ENCODE measurements at regions not wholly inside any gene's neighbourhood (a gene's known extent, or its start where the extent isn't known, plus 50 kb on each side); places are given as distances from the start of the nearest gene placed in this dataset.

DNA sequence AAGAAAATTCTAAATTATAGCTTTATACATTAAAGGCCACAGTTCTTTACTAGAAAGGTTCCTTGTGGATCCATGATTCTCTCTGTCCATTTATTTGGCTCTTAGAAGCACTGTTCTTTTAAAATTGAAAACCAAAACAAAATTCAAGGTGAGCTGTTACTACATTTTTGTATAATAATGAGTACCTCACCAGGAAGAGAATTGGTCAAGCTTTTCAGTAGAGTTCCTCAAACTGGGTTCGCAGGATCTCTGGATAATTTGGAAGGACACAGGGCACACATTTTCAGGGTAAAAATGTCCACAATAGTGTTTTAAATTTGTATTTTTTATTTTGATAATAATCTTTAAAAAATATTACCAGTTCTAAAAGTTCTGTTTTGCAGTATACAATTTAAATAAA is 93.0 kb downstream of the PPP1R3A start:
- no peak for DNase-seq (ENCODE audit: low read depth in 1 of 2, low spot score in 1 of 2)

DNA sequence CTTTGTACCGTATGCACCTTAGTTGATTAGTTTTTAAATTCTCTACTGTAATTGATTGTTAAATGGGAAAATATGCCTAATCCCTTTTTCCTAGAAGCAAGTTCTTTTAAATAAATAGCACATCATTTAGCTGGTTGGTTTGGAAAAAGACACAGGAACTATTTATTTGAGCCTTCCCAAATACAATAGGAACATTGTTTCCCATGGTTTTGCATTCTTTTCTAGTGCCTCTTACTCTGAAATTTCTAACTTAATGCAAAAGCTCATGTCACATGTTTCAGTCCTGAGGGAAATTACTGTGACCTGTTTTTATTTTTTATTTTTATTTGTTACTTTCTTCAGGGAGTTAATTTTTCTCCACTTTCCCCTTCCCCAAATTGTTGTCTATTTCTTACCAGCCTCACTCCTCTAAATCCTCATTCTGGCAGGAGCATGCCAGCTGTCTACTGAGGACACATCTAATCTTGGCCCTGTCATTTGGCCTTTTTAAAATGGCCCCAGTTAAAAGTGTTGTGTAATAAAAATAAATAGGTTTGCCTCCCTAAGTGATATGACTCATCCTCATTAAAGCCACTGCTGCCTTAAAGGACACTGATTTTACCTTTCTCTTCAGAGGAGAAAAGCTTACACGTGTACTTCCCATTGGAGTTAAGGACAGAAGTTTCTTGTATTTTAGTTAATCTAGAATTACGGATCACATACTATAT is 94.5 kb downstream of the PPP1R3A start:
- DNase-seq (ENCODE audit: low read depth in 1 of 2, low spot score in 1 of 2), result no peak

DNA sequence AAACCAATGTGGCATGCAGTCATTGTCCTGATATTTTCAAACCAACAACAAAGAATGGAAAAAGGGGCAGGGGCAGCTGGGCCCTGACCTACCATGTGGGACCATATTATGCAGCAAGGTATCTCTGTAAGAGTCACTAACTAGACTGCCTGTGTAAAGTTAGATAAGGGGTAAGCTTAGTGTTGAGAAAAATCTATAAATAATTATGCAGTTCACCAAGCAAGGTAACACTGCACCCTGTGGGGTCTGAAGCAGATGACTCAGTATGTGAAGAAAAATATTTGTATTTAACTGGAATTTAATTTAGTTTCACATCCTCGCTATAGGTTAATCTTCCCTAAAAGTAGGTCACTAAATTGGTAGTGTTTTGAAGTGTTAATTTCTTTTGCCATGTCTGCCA is 99.3 kb downstream of the PPP1R3A start:
- DNase-seq (ENCODE audit: low read depth in 1 of 2, low spot score in 1 of 2), result no peak

DNA sequence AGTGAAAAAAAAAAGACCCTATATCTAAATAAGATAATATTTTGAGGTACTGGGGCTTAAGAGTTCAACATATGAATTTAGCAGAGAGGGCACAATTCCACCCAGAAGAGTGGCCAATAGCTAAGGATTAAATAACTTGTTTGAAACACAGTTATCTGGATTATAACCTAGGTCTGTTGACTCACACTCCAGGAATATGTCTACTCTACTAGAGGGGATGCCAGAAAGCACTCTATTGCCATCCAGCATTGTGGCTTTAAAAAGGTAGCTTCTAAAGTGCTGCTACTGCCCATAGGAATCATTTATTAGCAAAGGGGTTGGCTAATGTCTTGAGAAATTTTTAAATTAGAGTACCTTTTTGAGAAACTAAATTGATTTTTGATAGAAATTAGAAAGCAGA is 102.2 kb downstream of the PPP1R3A start:
- no peak for DNase-seq (ENCODE audit: low read depth in 1 of 2, low spot score in 1 of 2)

DNA sequence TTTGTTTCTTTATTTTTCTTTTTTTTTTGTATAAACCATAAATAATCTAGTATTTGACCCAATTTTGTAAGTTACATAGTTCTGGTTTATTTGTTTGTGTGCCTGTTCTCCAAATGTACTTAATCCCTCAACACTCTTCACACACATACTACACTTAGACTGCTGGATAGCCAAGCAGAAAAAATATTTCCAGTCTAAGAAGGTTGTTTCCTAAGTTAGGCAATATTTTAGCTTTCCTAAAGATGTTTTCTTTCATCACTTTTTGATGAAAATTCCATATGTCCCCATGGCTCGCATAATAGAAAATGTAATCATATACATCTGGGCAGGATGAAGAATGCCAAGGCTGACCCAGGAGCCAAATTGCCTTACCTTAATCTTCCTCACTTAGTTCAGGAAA is 105.3 kb downstream of the PPP1R3A start:
- no peak for DNase-seq (ENCODE audit: low read depth in 1 of 2, low spot score in 1 of 2)

DNA sequence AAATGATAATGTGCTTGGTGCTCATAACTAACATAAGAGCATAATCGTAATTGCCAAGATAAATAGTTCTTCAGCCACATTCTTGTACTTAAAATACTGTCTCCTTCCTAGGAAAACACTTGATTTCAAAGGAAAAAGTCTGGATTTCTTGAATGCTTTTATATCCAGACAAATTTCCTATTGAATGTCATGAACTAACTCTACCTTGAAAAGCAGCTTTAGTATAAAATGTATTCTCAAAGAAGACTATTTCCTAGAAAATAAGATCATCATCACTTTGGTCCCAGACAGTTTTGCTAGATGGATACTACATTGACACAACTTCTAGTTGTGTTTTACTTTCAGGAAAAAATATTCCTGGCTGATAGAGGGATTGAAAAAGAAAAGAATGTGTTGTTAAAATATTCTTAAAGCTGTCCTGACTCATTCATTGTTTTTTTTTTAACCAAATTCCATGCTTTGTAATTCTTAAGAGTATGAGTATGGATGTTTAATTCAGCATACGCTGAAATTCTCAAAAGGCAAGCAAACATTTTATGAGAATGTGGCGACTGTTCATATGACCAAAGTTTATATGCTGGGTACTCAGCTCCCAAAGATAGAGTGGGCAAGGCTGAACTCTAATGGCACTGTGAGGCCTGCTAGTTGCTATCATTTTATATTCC is 106.1 kb downstream of the PPP1R3A start:
- no peak for DNase-seq (ENCODE audit: low read depth in 1 of 2, low spot score in 1 of 2)

DNA sequence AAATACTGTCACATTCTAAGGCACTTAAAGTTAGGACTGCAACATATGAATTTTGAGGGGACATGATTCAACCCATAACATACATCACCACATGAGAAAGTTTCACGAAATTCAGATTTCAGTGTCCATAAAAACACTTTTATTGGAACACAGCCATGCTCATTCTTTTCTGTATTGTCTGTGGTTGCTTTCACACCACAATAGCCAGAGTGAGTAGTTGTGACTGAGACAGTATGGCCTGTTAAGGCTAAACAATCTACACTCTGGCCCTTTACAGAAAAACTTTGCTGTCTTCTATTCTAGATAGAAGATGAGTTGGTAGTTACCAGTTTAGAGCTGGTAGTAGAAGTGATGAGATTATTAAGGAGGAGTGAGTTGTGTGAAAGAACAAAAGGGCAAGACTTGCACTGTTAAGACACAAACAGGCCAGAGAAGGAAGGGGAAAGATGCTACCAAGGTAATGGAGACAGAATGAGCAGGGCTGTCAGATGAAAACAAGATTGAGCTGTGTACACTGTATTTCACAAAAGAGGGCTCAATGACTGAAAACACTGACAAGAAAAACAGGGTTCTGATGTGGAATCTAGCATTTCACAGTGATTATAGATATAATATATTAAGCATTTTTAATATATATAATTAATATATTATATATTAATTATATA is 108.6 kb downstream of the PPP1R3A start:
- DNase-seq (ENCODE audit: low read depth in 1 of 2, low spot score in 1 of 2), result no peak

DNA sequence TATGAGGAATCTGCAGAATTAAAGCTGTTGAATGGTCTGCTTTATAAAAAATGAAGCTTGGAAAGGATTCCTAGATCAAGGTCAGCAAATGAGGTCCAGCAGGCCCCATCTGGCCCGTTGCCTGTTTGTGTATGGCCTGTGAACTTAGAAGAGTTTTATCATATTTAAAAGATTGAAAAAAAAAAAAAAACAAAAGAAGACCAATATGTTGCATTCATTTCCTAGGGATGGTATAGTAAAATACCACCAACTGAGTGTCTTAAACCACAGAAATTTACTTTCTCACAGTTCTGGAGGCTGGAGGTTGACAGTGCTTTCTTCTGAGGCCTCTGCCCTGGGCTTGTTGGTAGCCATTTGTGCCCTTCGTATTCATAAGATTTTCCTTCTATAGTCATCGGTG is 109.2 kb downstream of the PPP1R3A start:
- no peak for DNase-seq (ENCODE audit: low read depth in 1 of 2, low spot score in 1 of 2)

DNA sequence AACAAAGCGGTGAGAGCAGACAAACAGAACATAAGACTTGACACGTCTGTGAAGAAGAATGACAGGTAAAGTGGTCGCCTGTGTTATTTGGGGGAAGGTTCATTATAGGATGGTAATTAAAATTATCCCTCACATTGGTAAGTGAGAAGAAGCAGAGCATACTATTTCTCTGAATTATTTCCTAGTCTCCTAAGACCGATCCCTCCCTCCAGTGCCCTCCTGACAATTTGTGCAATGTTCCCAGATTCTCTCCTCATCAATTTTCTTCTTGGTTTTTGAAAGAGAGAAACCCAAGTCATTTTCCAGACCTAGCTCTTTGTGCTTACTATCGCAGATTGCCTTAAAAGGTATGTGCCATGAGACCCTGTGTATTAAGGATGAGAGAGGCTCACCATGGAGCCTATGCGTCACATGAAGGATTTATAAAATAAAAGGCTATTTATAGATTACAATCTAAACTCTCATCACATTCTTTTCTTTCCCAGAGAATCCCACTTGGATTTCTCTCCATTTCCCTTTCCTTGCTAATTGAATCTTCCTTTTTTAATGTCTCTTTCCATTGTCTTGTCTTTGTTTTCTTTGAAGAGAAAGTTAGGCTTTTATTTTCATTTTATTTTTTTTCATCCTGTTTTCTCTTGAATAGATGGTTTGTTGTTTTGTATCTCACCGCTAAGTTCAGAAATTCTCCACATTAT is 112.0 kb downstream of the PPP1R3A start:
- no peak for DNase-seq (ENCODE audit: low read depth in 1 of 2, low spot score in 1 of 2)

DNA sequence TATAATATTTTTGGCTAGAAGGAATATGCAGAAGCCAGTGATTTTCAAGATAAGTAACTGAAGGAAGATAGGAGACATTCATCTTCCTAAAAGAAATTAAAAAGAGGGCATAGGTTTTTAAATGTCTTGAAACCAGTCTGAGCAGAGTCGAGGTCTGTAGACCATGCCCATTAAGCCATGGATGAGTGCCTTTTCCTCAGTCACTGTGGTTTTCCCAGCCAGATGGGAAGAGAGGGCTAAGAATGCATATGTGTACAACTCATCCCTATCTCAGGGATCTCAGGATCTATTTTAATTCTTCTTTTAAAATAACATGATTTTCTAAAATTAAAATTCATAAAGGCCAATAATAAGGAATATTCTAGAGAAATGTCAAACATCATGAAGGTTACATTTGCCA is 112.8 kb downstream of the PPP1R3A start:
- DNase-seq (ENCODE audit: low read depth in 1 of 2, low spot score in 1 of 2), result no peak

DNA sequence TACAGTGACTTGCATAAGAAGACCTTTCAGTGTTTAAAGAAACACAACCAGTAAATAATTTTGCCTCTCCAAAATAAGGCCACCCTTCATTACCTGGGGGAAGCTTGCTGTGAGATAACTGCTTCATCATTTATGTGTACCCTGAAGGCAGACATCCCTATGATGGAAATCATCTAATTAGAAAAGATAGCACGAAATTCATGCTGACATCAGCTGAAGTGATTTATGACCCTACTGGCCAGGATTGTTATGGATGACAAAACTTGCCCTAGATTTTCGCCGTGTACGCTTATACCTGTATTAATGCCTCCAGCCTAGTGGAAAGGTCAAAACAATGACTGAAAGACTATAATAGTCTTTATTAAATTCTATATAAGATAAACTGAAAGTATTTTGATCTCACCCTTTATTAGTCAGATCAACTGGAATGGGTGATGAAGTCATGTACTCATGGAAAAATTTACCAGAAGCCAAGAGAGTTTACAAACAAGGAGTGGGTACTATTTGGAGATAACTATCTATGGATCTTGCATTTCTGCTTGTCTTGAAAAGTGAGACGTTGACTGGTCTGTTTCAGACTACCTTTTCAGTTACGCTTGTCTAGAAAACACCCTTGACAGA is 114.2 kb downstream of the PPP1R3A start:
- DNase-seq (ENCODE audit: low read depth in 1 of 2, low spot score in 1 of 2), result no peak

DNA sequence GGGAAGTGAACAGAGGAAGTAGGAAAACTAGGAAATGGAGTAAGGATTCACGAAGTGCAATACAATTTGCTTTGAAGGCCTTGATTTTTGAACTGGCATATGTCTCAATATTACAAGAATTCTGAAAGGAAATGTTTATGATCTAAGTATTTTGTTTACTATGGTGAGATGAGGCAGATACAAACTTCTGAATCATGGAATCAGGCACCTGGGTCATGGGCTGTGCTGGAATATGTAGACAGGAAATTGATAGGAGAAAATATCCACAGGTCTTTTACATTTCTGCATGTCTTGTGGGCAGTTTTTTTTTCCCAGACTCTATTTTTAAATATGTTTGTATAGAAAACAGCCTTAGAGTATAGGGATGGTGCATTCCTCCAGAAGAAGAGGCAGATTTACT is 117.1 kb downstream of the PPP1R3A start:
- DNase-seq (ENCODE audit: low read depth in 1 of 2, low spot score in 1 of 2), result no peak

DNA sequence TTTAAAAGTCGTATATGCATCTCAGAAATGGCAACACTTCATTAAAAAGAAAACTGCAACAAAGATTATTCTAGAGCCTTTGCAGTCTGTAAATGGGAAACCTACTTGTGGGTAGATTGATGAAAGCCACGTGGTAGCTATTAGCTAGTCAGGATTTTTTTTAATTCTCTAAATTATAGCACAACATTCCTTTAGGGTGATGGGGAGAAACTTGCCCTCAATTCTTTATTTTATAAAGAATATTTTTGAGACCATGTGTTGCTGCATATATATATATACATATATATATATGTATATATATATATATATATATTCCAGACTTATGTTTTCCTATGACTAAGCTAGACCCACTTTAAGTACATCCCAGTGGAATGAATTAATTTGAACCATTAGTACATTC is 118.0 kb downstream of the PPP1R3A start:
- no peak for DNase-seq (ENCODE audit: low read depth in 1 of 2, low spot score in 1 of 2)

DNA sequence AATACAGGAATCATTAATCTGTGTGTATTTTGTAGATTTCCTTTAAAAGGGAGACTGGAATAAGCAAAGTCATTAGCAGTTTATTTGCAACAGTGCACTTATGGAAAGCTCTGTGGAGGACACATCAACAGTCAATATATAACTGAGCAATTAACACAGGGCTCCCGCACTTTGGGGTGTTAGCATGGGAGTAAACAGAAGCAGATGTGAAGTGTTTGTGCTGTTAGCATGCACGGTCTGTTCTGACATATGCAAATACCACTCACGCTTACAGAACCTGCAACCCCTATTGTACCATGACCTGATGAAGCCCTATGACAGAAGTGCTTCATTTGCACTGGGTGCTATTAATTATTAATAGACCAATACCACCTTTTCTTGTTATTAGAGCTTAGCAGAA is 118.9 kb downstream of the PPP1R3A start:
- DNase-seq (ENCODE audit: low read depth in 1 of 2, low spot score in 1 of 2), result no peak

DNA sequence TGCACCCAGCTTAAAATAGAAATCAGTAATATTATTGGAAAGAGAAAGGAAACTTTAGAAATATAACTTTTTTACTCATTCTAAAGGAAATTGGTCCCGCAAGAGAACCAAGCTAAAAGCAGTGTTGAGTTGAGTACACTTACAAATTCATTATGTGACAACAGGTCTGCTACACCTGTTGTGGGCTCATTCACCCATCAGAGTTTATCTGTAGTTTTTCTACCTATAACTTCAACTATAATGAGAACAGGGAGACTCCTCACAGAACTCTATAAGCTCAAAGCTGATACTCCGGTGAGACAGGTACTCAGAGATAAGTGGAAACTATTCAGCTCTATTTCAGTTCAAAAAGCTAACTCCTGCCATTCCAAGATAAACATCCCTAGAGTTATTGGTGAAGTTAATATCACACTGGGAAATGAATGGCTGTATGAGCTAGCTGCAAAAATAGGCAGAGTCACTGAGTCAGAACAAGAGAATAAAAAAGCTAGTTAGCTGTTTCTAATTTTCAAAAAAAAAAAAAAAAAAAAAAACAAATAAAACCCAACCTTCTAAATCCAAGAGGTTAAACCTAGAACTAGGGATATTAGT is 121.3 kb downstream of the PPP1R3A start:
- no peak for DNase-seq (ENCODE audit: low read depth in 1 of 2, low spot score in 1 of 2)

DNA sequence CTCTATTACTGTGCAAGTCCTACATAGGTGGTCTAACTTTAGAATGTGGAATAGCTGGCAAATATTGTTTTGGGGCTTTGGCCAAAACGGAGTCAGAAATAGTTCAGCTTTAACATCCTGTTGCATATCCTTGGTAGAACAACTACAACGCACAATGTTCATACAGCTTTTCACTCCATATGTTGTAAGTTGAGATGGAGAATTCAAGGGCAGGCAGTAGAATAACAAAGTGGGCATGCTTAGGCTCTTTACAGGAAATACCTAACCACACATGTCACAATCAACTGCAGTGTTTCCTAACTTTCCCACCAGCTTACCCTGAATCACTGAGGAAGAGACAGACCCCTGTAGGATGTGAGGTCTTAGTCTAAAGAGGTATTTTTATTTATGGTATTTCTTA is 122.3 kb downstream of the PPP1R3A start:
- DNase-seq (ENCODE audit: low read depth in 1 of 2, low spot score in 1 of 2), result no peak

DNA sequence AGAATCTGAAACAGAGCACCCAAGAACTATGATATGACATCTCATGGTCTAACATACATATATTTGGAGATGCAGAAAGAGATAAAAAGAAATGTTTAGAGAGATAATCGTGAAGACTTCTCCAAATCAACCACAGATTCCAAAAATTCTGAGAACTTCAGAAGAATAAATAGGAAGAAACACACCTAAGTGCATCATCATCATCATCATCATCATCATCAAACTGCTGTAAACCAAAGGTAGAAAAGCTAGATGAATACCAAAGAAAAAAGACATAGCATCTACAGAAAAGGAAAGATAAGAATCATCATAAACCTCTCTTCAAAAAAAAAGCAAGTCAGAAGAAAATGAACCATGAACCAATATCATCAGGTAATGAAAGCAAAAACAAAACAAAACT is 124.2 kb downstream of the PPP1R3A start:
- DNase-seq (ENCODE audit: low read depth in 1 of 2, low spot score in 1 of 2), result no peak

DNA sequence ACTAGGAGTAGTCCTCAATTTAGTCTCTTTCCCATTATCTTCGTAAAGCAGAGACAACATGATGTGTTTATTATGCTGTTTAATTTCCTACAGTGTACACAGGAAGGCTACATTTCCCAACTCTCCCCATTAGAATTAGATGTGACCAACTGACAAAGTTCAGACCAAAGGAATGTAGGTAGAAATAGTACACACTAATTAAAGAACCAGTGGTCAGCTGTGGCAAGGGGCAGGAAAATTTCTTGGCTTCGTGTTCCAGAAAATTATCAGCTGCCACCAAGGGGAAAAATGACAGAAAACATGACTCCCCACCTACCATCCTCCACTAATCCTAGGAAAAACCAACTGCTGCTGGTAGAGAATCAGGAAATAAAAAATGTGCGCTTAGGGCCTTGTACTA is 125.6 kb downstream of the PPP1R3A start:
- DNase-seq (ENCODE audit: low read depth in 1 of 2, low spot score in 1 of 2), result no peak

DNA sequence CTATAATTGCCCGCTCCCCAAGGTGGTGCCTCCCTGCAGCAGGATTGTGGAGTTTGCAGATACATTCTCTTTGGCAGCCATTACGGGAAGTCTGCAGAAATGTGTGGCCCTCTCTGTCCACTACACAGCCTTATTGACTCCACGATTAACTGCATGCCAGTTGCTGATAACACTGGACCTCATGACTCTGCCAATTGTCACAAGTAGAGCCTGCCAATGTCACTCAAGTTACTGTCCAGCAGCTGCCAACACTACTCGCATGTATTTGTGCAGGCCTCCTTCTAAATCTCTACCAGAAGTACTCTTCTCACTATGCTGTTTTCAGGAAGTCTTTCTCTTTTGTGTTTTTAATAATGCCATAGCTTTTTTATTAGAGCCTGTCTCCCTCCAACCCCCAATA is 128.8 kb downstream of the PPP1R3A start:
- DNase-seq (ENCODE audit: low read depth in 1 of 2, low spot score in 1 of 2), result no peak

DNA sequence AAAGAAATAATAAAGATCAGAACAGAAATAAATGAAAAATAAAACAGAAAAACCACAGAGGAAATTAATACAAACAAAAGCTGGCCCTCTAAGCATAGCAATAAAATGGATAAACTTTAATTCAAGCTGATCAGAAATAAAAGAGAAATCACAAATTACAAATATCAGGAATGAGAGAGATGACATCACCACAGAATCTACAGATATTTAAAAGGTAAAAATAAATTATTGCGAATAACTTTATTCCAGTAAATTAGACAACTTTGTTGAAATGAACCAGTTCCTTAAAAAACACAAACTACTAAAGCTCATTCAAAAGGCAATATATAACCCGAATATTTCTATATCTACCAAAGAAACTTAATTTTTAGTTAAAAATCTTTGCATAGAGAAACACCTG is 131.7 kb downstream of the PPP1R3A start:
- no peak for DNase-seq (ENCODE audit: low read depth in 1 of 2, low spot score in 1 of 2)

DNA sequence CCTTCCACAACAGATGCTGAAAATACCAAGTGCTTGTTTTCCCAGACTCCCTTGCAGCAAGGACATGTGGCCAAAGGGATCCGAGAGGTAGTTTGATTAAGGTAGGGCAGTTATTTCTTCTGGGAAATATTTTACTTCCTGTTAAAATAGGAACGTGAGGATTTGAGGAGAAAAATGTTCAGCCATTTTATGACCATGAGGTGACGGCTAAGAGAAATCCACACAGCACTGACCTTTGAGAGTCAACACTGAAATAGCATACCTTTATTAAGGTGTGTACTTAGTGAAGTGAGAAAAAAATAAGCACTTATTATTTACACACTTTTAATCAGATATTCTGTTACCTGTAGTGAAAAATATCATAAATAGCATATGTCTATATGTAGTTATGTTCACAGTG is 133.9 kb downstream of the PPP1R3A start:
- no peak for DNase-seq (ENCODE audit: low read depth in 1 of 2, low spot score in 1 of 2)
